OCI-LY3 (cell line): ENCODE measurements at regions not wholly inside any gene's neighbourhood (a gene's known extent, or its start where the extent isn't known, plus 50 kb on each side); places are given as distances from the start of the nearest gene placed in this dataset.

ENCODE experiments used
- H2AFZ ChIP-seq: fragments of 200-600, 300-600 bp; shearing (Covaris generic); 2 replicates; pipeline ENCODE4 v1.6.0; 2014; ENCODE audit warnings: antibody characterized with exemption, low read depth, low read length
- H3K27ac ChIP-seq: fragments of 200-600, 300-600 bp; sonication (generic); 2 replicates; pipeline ENCODE4 v1.5.1; 2014; ENCODE audit warnings: mild to moderate bottlenecking, low read length, moderate library complexity, mixed read lengths
- H3K27me3 ChIP-seq: fragments of 200-600, 300-600 bp; sonication (generic); 2 replicates; pipeline ENCODE4 v1.6.1; 2014; ENCODE audit warnings: low read depth, low read length, mixed read lengths
- H3K36me3 ChIP-seq: fragments of 200-600, 300-600 bp; sonication (generic); replicated peaks from 2 replicates; pipeline ENCODE3; 2014; ENCODE audit warnings: low read depth, low read length, mixed read lengths
- H3K4me1 ChIP-seq: fragments of 300-600, 200-600 bp; sonication (generic); 2 replicates; pipeline ENCODE4 v1.6.1; 2014; ENCODE audit warnings: low read length, mixed read lengths
- H3K4me2 ChIP-seq: fragments of 200-600, 300-600 bp; sonication (generic); 2 replicates; pipeline ENCODE4 v1.6.1; 2014; ENCODE audit warnings: low read length, mixed read lengths
- H3K4me3 ChIP-seq: fragments of 300-600, 200-600 bp; sonication (generic); 2 replicates; pipeline ENCODE4 v1.5.1; 2014; ENCODE audit warnings: antibody characterized with exemption, mild to moderate bottlenecking, low read length, moderate library complexity
- H3K79me2 ChIP-seq: fragments of 300-600, 200-600 bp; shearing (Covaris generic); 2 replicates; pipeline ENCODE4 v1.6.1; 2014; ENCODE audit warnings: mild to moderate bottlenecking, low read length, mixed read lengths
- H3K9ac ChIP-seq: fragments of 300-600, 200-600 bp; shearing (Covaris generic); 2 replicates; pipeline ENCODE4 v1.6.0; 2014; ENCODE audit warnings: mild to moderate bottlenecking, low read length, moderate library complexity
- H3K9me3 ChIP-seq: fragments of 200-600, 300-600 bp; shearing (Covaris generic); 2 replicates; pipeline ENCODE4 v1.6.1; 2014; ENCODE audit warnings: low read length, mixed read lengths; ENCODE audit not compliant: insufficient read depth
- H4K20me1 ChIP-seq: fragments of 200-600, 300-600 bp; sonication (generic); 2 replicates; pipeline ENCODE4 v1.6.1; 2016; ENCODE audit warnings: low read length, mixed read lengths; ENCODE audit not compliant: insufficient read depth
- EZH2phosphoT487 ChIP-seq: fragments of 200-600 bp; shearing (Covaris generic); IDR thresholded peaks from 2 replicates; pipeline ENCODE4 v1.6.1; 2018; ENCODE audit warnings: antibody characterized with exemption, mixed run types, low read depth
- TF ChIP-seq, protein P1 (sequence below): fragments of 200-600, 300-600 bp; sonication (generic); IDR thresholded peaks from 2 replicates; pipeline ENCODE4 v1.5.1; 2014; ENCODE audit warnings: antibody characterized with exemption, low read length, low read depth

DNA sequence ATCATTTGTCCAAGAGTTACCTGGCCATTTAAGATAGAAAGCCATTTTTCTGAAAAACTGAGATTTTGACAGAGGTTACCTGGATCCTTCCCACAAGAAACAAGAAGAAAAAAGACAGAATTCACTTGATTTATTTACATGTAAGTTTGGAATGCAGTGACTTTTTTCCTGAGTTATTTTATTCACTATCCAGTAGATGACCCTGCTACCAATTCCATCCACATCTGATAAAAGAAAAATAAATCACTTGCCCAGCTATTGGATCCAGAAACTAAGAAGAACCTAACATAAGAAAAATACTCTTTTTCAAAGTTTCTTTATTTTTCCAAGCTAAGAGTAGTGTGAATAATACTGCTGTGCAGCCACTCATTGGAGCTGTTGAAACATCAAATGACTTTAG is 275.2 kb downstream of the CETN3 start:
- Histone ChIP-seq H3K36me3 (no peaks in the 10 kb centered on the region), H3K79me2 (no peaks in the 10 kb centered on the region), H3K27me3 (no peaks in the 10 kb centered on the region), H3K4me3 (no peak overlapping the region), H2AFZ (no peak overlapping the region), H4K20me1 (no peaks in the 10 kb centered on the region), H3K4me1 (peaks cover 40% of the 10 kb centered on the region), H3K4me2 (no peak overlapping the region), H3K9ac (no peak overlapping the region), H3K27ac (no peak overlapping the region), H3K9me3 (no peaks in the 10 kb centered on the region)
- no peak for TF ChIP-seq EZH2phosphoT487
- TF ChIP-seq, protein P1, sequence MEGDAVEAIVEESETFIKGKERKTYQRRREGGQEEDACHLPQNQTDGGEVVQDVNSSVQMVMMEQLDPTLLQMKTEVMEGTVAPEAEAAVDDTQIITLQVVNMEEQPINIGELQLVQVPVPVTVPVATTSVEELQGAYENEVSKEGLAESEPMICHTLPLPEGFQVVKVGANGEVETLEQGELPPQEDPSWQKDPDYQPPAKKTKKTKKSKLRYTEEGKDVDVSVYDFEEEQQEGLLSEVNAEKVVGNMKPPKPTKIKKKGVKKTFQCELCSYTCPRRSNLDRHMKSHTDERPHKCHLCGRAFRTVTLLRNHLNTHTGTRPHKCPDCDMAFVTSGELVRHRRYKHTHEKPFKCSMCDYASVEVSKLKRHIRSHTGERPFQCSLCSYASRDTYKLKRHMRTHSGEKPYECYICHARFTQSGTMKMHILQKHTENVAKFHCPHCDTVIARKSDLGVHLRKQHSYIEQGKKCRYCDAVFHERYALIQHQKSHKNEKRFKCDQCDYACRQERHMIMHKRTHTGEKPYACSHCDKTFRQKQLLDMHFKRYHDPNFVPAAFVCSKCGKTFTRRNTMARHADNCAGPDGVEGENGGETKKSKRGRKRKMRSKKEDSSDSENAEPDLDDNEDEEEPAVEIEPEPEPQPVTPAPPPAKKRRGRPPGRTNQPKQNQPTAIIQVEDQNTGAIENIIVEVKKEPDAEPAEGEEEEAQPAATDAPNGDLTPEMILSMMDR: no peak

DNA sequence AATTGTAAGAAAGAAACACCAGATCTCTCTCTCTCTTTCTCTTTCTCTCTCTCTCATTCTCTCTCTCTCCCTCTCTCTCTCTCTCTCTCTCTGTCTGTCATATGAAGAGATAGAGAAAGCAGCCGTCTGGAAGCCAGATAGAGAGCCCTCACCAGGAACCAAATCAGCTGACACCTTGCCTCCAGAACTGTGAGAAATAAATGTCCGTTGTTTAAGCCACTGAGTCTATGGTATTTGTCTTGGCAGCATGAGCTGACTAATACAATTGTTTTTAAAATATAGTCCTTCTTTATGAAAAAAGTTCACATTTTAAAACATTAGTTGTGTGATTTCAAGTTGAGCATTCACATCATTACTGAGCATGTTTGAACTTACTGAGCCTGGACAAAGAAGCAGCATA is 275.6 kb downstream of the CETN3 start:
- Histone ChIP-seq H3K9ac (no peak overlapping the region), H3K79me2 (no peaks in the 10 kb centered on the region), H3K36me3 (no peaks in the 10 kb centered on the region), H3K27me3 (no peaks in the 10 kb centered on the region), H2AFZ (no peak overlapping the region), H3K4me3 (no peak overlapping the region), H4K20me1 (no peaks in the 10 kb centered on the region), H3K4me1 (peaks cover 40% of the 10 kb centered on the region), H3K4me2 (no peak overlapping the region), H3K9me3 (no peaks in the 10 kb centered on the region), H3K27ac (no peak overlapping the region)
- TF ChIP-seq, protein P1: no peak
- no peak for TF ChIP-seq EZH2phosphoT487

DNA sequence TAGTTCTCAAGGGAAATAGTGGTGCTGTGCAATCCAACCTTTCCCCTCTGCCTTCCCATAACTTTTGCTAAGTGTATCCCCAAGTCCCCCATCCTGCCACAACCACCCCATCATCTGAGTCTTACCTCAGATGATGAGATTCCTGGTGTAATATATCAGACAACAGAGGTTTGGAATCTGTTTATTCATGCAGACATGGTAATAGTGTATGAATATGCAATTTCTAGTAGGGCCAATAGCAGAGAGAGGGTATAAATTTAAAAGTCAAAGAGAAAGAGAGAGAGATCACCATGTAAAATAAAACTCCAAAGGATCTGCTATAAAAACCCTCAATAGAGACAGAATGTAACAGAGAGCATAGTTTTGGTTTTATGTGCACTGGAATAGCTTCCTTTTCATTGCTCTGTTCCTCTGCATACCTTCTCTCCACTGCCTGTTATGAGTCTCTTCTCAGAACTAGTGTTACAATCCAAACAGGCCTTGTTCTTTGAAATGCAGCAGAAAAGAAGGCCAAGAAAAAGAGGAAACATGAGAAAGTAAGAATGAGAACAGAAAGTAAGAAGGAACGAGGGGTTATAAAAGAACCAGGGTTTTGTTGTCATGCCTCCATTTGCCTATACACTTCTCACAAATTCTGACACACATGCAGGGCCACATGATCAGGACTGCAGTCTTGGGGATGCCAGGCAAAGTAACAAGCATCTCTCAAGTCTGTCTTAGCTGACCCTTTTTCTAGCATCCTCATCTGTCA is 278.0 kb downstream of the CETN3 start:
- Histone ChIP-seq H3K9ac (peak overlapping the region; percentile 46), H3K36me3 (no peaks in the 10 kb centered on the region), H3K9me3 (no peaks in the 10 kb centered on the region), H3K27me3 (no peaks in the 10 kb centered on the region), H2AFZ (peak overlapping the region; percentile 70), H3K4me3 (peak overlapping the region; percentile 33), H4K20me1 (no peaks in the 10 kb centered on the region), H3K4me1 (peaks cover 40% of the 10 kb centered on the region), H3K4me2 (peak overlapping the region; percentile 77), H3K27ac (peak overlapping the region; percentile 89), H3K79me2 (no peaks in the 10 kb centered on the region)
- no peak for TF ChIP-seq EZH2phosphoT487
- TF ChIP-seq, protein P1: no peak

DNA sequence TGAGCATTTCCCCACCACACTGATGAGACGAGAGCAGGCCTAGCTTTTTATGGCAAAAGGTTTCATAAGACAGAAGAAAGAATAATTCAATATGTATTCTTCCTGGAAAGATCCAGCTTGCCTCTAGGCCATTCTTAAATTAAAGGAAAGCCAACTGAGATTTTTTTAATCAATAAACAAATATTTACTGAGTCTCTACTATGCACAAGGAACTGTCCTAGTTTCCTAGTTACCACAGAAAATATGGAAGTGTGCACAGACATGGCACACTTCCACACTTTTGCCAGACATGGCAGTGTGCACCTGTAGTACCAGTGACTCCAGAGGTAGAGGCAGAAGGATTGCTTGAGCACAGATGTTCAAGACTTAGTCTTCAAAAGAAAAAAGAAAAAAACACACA is 281.0 kb downstream of the CETN3 start:
- H3K9ac ChIP-seq: no peak overlapping the region
- H3K36me3 ChIP-seq: no peaks in the 10 kb centered on the region
- TF ChIP-seq EZH2phosphoT487: no peak
- TF ChIP-seq, protein P1: no peak
- H3K4me1 ChIP-seq: peaks cover 42% of the 10 kb centered on the region
- no peaks in the 10 kb centered on the region for H4K20me1 ChIP-seq
- no peak overlapping the region for H2AFZ ChIP-seq
- H3K9me3 ChIP-seq: no peaks in the 10 kb centered on the region
- H3K27ac ChIP-seq: no peak overlapping the region
- no peak overlapping the region for H3K4me2 ChIP-seq
- no peaks in the 10 kb centered on the region for H3K27me3 ChIP-seq
- no peaks in the 10 kb centered on the region for H3K79me2 ChIP-seq
- no peak overlapping the region for H3K4me3 ChIP-seq
